ENCODE measurements at regions not wholly inside any gene's neighbourhood (a gene's known extent, or its start where the extent isn't known, plus 50 kb on each side); places are given as distances from the start of the nearest gene placed in this dataset.

GRCh38 chr5:28313953-28314352 lies 1275.6 kb upstream of the CDH9 start:
- Histone ChIP-seq H4K91ac (ENCODE audit: insufficient read length, low read depth, low read length) (no peak overlapping the region), H3K4me1 (ENCODE audit: insufficient read depth, low read length) (no peaks in the 10 kb centered on the region), H3K56ac (ENCODE audit: insufficient read length, low read depth, low read length) (no peak overlapping the region), H3K9ac (ENCODE audit: extremely low read depth, insufficient read length, low read length) (no peak overlapping the region), H2BK12ac (ENCODE audit: insufficient read length, low read depth, low read length) (no peak overlapping the region), H3K27ac (ENCODE audit: insufficient read length, low read depth, low read length) (no peak overlapping the region), H4K20me1 (ENCODE audit: control insufficient read depth, insufficient read depth, insufficient read length) (no peaks in the 10 kb centered on the region), H3K23me2 (ENCODE audit: insufficient read length, low read depth, low read length, poor library complexity, severe bottlenecking) (no peaks in the 10 kb centered on the region), H3K4me2 (ENCODE audit: insufficient read depth, insufficient read length, low read length) (no peak overlapping the region), H2BK20ac (ENCODE audit: low read depth, low read length, poor library complexity, severe bottlenecking) (no peak overlapping the region), H2AK5ac (ENCODE audit: insufficient read length, low read length) (no peak overlapping the region), H3K23ac (ENCODE audit: insufficient read length, low read depth, low read length) (no peak overlapping the region), H2BK120ac (ENCODE audit: low read depth, low read length, poor library complexity, severe bottlenecking) (no peak overlapping the region), H4K8ac (replicated peaks; ENCODE audit: insufficient read length, low read depth, low read length) (no peak overlapping the region), H3K9me3 (ENCODE audit: control insufficient read depth, low read depth, low read length) (no peaks in the 10 kb centered on the region), H3K4ac (ENCODE audit: low read depth, low read length) (no peak overlapping the region), H3K79me1 (ENCODE audit: insufficient read depth, low read depth, low read length, poor library complexity, severe bottlenecking) (no peaks in the 10 kb centered on the region), H3K14ac (ENCODE audit: insufficient read depth, low read length) (no peak overlapping the region), H4K5ac (ENCODE audit: insufficient read length, low read depth, low read length) (no peak overlapping the region), H2AFZ (ENCODE audit: low read length) (no peak overlapping the region), H3K27me3 (ENCODE audit: insufficient read depth, low read length) (no peaks in the 10 kb centered on the region), H3T11ph (ENCODE audit: low read length) (no peak overlapping the region), H3K79me2 (ENCODE audit: insufficient read depth, low read length) (no peaks in the 10 kb centered on the region), H2BK5ac (ENCODE audit: insufficient read length, low read length) (no peak overlapping the region), H3K18ac (ENCODE audit: insufficient read length, low read depth, low read length) (no peak overlapping the region), H2BK15ac (ENCODE audit: low read depth, low read length) (no peak overlapping the region)
- no peaks in the 10 kb centered on the region for H3K36me3 Mint-ChIP-seq (ENCODE audit: insufficient read depth in 1 of 3, low read depth in 3 of 3)
- no CpG with 5 or more reads among the region's 1 CpG for WGBS (ENCODE audit: extremely low coverage, insufficient read length, low lambda C conversion rate)
- H3K27ac Mint-ChIP-seq, result no peak overlapping the region
- H3K27me3 Mint-ChIP-seq (ENCODE audit: low read depth), result no peaks in the 10 kb centered on the region
- TF ChIP-seq CTCF (conservative IDR thresholded peaks at IDR 0.05), result no peak
- no peak overlapping the region for H3K4me3 Mint-ChIP-seq
- no peak for DNase-seq
- no peaks in the 10 kb centered on the region for H3K4me1 Mint-ChIP-seq
- H3K9me3 Mint-ChIP-seq, result no peaks in the 10 kb centered on the region

All from H9 (cell line).